Lower leg skin (tissue), 3 donors: ENCODE measurements at regions not wholly inside any gene's neighbourhood (a gene's known extent, or its start where the extent isn't known, plus 50 kb on each side); places are given as distances from the start of the nearest gene placed in this dataset.

Experiments used
- POLR2A ChIP-seq, 2 donors: fragments of 450-650 bp; IDR thresholded peaks; one replicate each; pipeline ENCODE4 v1.6.1; 2016 to 2017; ENCODE audit warnings: antibody characterized with exemption in 2 of 2, mild to moderate bottlenecking in 1 of 2, moderate library complexity in 1 of 2
- TF ChIP-seq, protein P1 (sequence below), 3 donors: fragments of 450-650 bp; IDR thresholded peaks; one replicate each; pipeline ENCODE4 v1.5.1; 2016; ENCODE audit warnings: antibody characterized with exemption in 3 of 3, mild to moderate bottlenecking in 3 of 3, moderate library complexity in 2 of 3

DNA sequence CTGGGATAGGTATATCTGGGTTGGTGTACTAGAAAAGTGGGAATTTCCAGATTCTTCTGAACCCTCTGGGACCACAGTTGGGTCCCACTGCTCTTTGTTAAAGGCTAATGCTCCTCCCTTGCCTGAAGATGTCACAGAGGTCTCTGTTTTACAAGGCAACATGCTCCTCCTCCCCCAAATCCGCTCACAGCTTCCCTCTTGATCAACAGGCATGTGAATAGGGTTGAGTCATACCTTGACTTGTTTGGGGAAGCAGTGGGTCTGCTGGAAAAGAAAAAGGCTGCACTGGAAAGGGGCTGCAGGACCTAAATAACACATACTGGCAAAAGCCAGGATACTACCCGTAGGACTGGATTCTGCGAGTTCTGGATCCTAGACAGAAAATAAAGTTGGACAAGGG lies 165.4 kb upstream of the TMEM260 start:
- TF ChIP-seq POLR2A (IDR thresholded peaks at IDR 0.05) = no peak
- TF ChIP-seq, protein P1, sequence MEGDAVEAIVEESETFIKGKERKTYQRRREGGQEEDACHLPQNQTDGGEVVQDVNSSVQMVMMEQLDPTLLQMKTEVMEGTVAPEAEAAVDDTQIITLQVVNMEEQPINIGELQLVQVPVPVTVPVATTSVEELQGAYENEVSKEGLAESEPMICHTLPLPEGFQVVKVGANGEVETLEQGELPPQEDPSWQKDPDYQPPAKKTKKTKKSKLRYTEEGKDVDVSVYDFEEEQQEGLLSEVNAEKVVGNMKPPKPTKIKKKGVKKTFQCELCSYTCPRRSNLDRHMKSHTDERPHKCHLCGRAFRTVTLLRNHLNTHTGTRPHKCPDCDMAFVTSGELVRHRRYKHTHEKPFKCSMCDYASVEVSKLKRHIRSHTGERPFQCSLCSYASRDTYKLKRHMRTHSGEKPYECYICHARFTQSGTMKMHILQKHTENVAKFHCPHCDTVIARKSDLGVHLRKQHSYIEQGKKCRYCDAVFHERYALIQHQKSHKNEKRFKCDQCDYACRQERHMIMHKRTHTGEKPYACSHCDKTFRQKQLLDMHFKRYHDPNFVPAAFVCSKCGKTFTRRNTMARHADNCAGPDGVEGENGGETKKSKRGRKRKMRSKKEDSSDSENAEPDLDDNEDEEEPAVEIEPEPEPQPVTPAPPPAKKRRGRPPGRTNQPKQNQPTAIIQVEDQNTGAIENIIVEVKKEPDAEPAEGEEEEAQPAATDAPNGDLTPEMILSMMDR (IDR thresholded peaks at IDR 0.05) = no peak
